NCI-H774 (cell line): ENCODE measurements at regions not wholly inside any gene's neighbourhood (a gene's known extent, or its start where the extent isn't known, plus 50 kb on each side); places are given as distances from the start of the nearest gene placed in this dataset.
"Not testable (repeated sequence)": the region's sequence is repeated elsewhere in the genome, so short reads cannot be mapped to it uniquely, and the experiment has no call there.

Source experiments
- DNase-seq: peaks from one replicate; lab custom pipeline; 2025; lab: John Stamatoyannopoulos, UW

GRCh38 chr1:81221564-81221963, 579.2 kb upstream of the ADGRL2 start:
- no peak for DNase-seq

GRCh38 chr1:81220614-81221071, 580.1 kb upstream of the ADGRL2 start:
- DNase-seq: no peak

DNA sequence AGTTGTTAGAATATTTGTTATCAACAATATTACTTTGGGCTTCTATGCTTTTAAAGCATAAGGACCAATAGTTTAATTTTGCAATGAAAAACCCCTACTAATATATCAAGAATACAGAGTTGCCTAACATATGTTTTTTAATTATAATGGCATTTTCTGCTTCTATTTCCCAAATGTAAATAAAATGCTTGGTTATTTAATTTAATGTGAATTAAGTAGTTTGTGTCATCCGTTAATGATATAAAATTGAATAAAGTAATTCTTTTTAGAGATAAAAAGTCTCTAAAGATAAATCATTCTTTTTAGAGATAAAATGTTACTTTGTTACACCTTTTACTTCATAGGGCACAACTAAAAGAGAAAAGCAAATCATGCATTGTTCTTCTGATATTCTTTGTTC, 583.7 kb upstream of the ADGRL2 start:
- no peak for DNase-seq

DNA sequence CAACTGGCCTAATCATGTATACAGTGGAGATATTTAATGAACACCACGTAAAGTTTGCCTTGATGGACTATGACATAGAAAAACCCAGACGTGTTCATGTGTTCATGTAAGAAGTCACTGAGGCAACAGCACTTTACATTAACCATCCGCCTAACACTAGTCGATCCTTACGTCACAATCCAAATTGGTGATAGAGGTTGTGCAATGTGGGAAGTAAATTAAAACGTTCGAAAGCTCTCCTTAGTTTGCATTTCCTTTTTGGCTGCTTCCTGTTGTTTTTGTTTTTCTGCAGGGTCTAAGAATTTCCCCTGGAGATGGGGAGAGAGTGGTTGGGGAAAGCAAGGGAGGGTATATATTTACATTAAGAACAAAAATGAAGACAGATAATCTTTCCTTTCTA, 587.5 kb upstream of the ADGRL2 start:
- no peak for DNase-seq

DNA sequence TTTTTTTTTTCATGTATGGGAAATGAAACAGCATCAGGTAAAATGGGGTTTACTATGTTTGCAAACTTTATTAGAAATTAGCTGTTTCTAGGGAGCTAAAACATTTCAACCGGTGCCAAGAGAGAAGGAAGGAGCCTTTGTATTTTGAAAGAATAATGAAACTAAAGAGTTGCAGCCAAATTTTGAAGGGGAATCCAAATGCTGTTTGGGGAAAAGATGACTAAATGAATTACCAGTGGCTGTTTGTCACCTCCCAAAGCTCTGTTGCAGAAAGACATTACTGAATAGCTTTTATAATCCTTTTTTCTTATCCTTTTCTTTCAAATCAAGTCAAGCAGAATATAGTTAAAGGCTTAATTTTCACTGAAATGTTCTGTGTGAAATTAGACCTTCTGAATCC, 591.3 kb upstream of the ADGRL2 start:
- no peak for DNase-seq

DNA sequence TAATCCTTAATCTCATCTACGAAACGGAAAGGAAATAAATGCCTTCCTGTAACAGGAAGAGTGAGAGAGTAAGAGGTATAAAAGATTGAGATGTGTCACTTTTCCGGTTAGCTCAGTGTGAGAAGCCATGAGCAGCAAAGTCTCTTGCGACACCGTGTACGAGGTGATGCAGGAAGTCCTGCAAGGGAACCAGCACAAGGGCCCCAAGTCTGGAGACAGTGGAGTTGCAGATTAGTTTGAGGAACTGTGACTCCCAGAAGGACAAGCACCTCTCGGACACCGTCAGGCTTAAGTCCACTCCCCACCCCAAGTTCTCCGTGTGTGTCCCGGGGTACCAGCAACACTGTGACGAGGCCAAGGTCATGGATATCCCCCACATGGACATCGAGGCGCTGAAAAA, 592.3 kb upstream of the ADGRL2 start:
- no peak for DNase-seq

- DNase-seq: no peak
Observed at GRCh38 chr1:81205956-81206355, 594.8 kb upstream of the ADGRL2 start.

GRCh38 chr1:81201779-81202178, 599.0 kb upstream of the ADGRL2 start:
- DNase-seq: no peak

GRCh38 chr1:81197591-81197990, 603.1 kb upstream of the ADGRL2 start:
- DNase-seq: no peak

DNA sequence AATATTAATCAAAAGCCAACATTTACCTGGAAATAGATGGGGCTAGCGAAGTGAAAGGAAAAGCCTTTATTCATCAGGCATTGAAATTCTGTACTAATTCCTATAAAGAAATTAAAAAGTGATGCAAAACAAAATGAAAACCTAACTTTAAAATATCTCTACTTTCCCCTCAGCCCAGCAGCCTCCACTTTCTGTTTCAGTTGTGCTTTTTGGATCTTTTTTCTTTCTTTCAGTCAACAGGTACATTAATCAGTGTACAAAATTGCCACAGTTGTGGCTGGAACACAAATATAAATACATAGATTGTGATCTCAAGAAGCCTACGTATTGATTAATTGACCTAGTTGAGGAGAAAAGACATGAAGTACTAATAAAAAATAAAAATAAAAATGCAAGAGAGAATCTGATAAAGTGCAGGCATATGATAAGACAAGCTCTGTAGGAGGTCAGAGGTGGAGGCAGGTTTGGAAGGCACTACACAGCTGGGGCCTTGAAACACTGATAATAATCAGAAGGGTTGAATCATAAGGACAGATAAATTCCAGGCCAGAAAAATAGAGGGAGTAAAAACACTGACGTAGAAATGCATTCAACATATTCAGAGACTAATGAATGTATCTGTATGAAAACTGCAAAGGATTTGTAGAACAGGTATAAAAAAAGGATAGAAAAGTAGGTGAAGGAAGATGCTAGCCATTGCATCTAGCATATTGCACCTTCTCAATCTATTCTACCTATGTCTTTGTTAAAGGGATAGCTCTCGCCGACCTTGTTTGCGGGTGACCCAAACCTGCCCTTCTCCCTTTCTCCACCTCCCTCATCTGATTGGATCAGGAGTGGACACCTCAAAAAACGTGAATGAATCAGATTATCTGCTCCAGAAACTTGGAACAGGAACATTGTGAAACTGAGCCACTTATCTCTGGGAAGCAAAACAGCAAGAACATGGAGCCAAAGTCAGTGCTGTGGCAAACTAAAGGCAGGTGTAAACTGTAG, 607.8 kb upstream of the ADGRL2 start:
- no peak for DNase-seq

DNA sequence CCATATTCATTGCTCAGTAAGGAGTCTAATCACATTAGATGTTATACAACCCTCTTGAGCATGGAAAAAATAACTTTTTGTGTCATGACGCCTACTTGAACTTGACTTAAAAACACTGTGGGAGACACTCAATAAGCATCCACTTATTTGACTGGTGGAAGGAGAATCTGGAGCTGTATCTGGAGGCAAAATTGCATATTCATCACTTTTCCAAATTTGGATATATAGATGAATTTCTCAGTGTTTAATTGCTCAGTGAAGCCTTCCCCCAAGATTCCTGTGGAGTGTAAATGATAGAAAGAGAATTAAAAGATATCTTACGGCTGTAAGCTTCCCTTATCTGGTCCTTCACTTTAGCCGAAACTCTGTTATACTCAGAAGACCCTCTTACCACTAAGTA, 610.7 kb upstream of the ADGRL2 start:
- DNase-seq: no peak

DNA sequence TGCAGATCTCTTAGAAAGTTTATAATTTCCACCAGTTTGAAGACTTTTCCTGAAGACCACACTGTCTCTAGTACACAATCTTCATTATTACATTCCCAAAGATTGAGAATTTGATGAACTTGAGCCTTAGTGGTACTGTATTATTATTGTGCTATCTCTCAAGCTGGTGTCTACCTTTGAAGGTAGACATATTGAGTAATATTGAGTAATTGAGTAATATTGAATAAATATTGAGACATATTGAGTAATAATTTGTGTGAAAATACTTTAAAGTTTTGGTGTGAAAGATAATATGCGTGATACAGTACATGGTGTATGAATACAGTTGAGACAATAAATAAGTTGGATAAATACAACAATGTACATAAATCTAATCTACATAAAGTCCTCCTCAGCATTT, 613.1 kb upstream of the ADGRL2 start:
- DNase-seq: no peak

- DNase-seq: no peak
Observed at GRCh38 chr1:81186261-81186660, 614.5 kb upstream of the ADGRL2 start.

DNA sequence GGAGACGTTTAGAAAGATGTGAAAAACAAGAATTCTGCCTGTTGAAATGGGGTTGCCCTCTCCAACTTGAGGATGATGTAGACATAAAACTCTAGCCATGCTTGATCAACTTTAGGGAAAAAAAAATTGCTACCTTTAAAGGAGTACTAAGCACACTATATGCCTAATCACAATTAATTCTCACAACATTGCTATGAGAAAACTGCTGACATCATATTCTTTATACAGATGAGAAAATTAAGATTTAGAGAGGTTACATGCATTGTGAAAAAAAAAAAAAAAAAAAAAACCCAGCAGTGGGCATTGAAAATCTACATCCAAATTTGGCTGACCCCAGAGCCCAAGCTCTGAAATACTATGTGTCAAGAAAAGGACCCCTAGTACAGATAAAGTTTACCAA, 617.2 kb upstream of the ADGRL2 start:
- DNase-seq: no peak

- DNase-seq: no peak
Observed at GRCh38 chr1:81183051-81183450, 617.7 kb upstream of the ADGRL2 start.

- no peak for DNase-seq
Observed at GRCh38 chr1:81179242-81179641, 621.5 kb upstream of the ADGRL2 start.

GRCh38 chr1:81178431-81179093, 622.2 kb upstream of the ADGRL2 start:
- DNase-seq: not testable (repeated sequence)

GRCh38 chr1:81174811-81175476, 625.8 kb upstream of the ADGRL2 start:
- DNase-seq: no peak

DNA sequence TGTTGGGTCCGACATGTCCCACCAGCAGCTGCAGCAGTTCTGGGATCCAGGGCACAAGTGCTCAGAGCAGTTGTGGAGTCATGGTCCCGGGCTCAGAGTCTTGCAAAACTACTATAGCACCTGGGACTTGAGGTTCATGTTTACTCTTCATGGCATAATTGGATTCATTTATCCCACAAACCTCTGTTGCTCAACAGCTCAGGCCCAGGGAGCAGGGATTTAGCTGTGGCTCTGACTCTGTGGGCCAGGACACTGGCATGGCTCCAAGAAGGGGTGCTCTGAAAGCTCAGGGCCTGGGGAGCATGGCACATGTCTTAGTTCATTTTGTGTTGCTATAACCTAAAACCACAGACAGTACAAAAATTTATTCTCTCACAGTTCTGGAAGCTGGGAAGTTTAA, 626.7 kb upstream of the ADGRL2 start:
- no peak for DNase-seq

GRCh38 chr1:81172483-81172882, 628.3 kb upstream of the ADGRL2 start:
- no peak for DNase-seq

DNA sequence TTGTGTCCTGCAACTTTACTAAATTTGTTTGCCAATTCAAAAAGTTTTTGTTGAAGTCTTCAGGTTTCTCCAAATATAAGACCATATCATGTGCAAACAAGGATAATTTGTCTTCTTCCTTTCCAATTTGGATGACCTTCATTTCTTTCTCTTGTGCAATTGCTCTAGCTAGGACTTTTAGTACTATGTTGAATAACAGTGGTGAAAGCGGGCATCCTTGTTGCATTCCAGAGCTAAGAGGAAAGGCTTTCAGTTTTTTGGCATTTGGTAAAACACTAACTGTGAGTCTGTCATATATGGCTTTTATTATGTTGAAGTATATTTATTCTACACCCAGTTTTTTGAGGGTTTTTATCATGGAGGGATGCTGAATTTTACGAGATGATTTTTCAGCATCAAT, 630.0 kb upstream of the ADGRL2 start:
- no peak for DNase-seq

DNA sequence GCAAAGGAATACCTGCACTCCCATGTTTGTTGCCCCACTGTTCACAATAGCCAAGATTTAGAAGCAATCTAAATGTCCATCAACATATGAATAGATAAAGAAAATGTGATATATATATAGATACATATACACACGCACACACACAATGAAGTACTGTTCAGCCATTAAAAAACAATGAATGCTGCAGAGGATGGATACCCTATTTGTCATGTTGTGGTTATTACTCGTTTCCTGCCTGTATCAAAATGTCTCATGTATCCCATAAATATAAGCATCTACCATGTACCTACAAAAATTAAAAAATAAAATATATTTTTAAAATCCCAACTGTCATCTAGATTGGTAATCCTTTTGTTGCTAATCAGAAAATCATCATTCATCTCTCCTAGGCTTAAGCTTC, 634.8 kb upstream of the ADGRL2 start:
- DNase-seq: no peak

DNA sequence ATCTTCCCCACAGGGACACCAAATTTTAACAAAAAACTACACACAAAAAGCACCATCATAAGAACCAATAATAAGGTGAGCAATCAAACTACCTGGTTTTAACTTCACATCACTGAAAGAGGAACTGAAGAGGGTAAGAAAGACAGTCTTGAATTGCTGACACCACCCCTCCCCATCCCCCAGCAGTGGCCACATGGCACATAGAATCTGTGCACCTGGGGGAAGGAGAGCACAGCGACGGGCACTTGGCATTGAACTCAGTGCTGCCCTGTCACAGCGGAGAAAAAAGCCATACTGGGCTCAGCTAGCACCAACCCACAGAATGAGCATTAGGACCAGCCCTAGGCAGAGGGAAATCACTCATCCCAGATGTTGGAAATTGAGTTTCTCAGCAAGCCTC, 640.0 kb upstream of the ADGRL2 start:
- DNase-seq: no peak
